Ascending aorta (tissue), 2 donors: ENCODE measurements at regions not wholly inside any gene's neighbourhood (a gene's known extent, or its start where the extent isn't known, plus 50 kb on each side); places are given as distances from the start of the nearest gene placed in this dataset.

Experiments used
- DNase-seq, 2 donors: peaks; one replicate each; pipeline ENCODE4 v3.0.0-alpha.2; 2019; ENCODE audit warnings: low spot score in 2 of 2
- H3K27ac ChIP-seq, 2 donors: fragments of 200-600 bp; sonication (generic); one replicate each; pipeline ENCODE4 v1.5.1; 2016 to 2017; ENCODE audit warnings: mild to moderate bottlenecking in 1 of 2
- H3K27me3 ChIP-seq: fragments of 200-600 bp; sonication (generic); one replicate; pipeline ENCODE4 v1.5.1; 2017
- H3K36me3 ChIP-seq, 2 donors: fragments of 200-600 bp; sonication (generic); one replicate each; pipeline ENCODE4 v1.5.1; 2016
- H3K4me1 ChIP-seq, 2 donors: fragments of 200-600 bp; sonication (generic); one replicate each; pipeline ENCODE4 v1.5.1; 2016 to 2017; ENCODE audit warnings: mild to moderate bottlenecking in 1 of 2
- H3K4me3 ChIP-seq, 2 donors: fragments of 200-600 bp; sonication (generic); one replicate each; pipeline ENCODE4 v1.5.1; 2016 to 2017; ENCODE audit warnings: mild to moderate bottlenecking in 1 of 2
- H3K9me3 ChIP-seq, 2 donors: fragments of 200-600 bp; sonication (generic); one replicate each; pipeline ENCODE4 v1.5.1; 2016
- intact Hi-C: fragments of 100-400 bp; cut with DNase I; formaldehyde crosslinking; loops from one replicate; pipeline ENCODE4 v1.15.1; 2023
- TF ChIP-seq, protein P1 (sequence below), 3 experiments: fragments of 200-600 bp in 2 of 3; fragments of 450-650 bp in 1 of 3; sonication (generic) in 2 of 3; IDR thresholded peaks; one replicate each; pipeline ENCODE4 v1.5.1; 2016 to 2019; ENCODE audit warnings: antibody characterized with exemption in 3 of 3, mild to moderate bottlenecking in 1 of 3, moderate library complexity in 1 of 3

- Histone ChIP-seq H3K4me1 (no peaks in the 10 kb centered on the region), H3K4me3 (no peak overlapping the region), H3K9me3 (no peaks in the 10 kb centered on the region), H3K36me3 (no peaks in the 10 kb centered on the region), H3K27me3 (no peaks in the 10 kb centered on the region), H3K27ac (no peak overlapping the region)
- intact Hi-C loops = no loop called here
- DNase-seq = no peak
- TF ChIP-seq, protein P1, sequence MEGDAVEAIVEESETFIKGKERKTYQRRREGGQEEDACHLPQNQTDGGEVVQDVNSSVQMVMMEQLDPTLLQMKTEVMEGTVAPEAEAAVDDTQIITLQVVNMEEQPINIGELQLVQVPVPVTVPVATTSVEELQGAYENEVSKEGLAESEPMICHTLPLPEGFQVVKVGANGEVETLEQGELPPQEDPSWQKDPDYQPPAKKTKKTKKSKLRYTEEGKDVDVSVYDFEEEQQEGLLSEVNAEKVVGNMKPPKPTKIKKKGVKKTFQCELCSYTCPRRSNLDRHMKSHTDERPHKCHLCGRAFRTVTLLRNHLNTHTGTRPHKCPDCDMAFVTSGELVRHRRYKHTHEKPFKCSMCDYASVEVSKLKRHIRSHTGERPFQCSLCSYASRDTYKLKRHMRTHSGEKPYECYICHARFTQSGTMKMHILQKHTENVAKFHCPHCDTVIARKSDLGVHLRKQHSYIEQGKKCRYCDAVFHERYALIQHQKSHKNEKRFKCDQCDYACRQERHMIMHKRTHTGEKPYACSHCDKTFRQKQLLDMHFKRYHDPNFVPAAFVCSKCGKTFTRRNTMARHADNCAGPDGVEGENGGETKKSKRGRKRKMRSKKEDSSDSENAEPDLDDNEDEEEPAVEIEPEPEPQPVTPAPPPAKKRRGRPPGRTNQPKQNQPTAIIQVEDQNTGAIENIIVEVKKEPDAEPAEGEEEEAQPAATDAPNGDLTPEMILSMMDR (IDR thresholded peaks at IDR 0.05) = no peak
Observed at GRCh38 chr6:115691433-115691832, 369.3 kb downstream of the FRK start.

- intact Hi-C loops = no loop called here
- no peak for DNase-seq
- H3K9me3 ChIP-seq = no peaks in the 10 kb centered on the region
Observed at GRCh38 chr6:115690854-115691253, 369.8 kb downstream of the FRK start.

GRCh38 chr6:115681978-115682775 is 378.5 kb downstream of the FRK start:
- Histone ChIP-seq H3K27ac (no peak overlapping the region), H3K4me3 (no peak overlapping the region), H3K9me3 (no peaks in the 10 kb centered on the region), H3K4me1 (no peaks in the 10 kb centered on the region), H3K36me3 (no peaks in the 10 kb centered on the region), H3K27me3 (no peaks in the 10 kb centered on the region)
- no peak for DNase-seq
- intact Hi-C loops = no loop called here
- TF ChIP-seq, protein P1 (IDR thresholded peaks at IDR 0.05) = no peak

More at GRCh38 chr6:115690854-115691253, 369.8 kb downstream of the FRK start:
- Histone ChIP-seq H3K27ac (no peak overlapping the region), H3K4me1 (no peaks in the 10 kb centered on the region), H3K4me3 (no peak overlapping the region), H3K36me3 (no peaks in the 10 kb centered on the region), H3K27me3 (no peaks in the 10 kb centered on the region)
- TF ChIP-seq, protein P1 (IDR thresholded peaks at IDR 0.05) = no peak

GRCh38 chr6:115680621-115681020 is 380.1 kb downstream of the FRK start:
- no peaks in the 10 kb centered on the region for H3K4me1 ChIP-seq
- no peak overlapping the region for H3K27ac ChIP-seq
- no peak for DNase-seq
- H3K4me3 ChIP-seq = no peak overlapping the region
- no peaks in the 10 kb centered on the region for H3K9me3 ChIP-seq
- intact Hi-C loops = no loop called here
- H3K27me3 ChIP-seq = no peaks in the 10 kb centered on the region
- H3K36me3 ChIP-seq = no peaks in the 10 kb centered on the region
- TF ChIP-seq, protein P1 (IDR thresholded peaks at IDR 0.05) = no peak

GRCh38 chr6:115677198-115677597 is 383.5 kb downstream of the FRK start:
- Histone ChIP-seq H3K27ac (no peak overlapping the region), H3K4me3 (no peak overlapping the region), H3K27me3 (no peaks in the 10 kb centered on the region), H3K4me1 (no peaks in the 10 kb centered on the region), H3K9me3 (no peaks in the 10 kb centered on the region), H3K36me3 (no peaks in the 10 kb centered on the region)
- intact Hi-C loops = no loop called here
- DNase-seq = no peak
- TF ChIP-seq, protein P1 (IDR thresholded peaks at IDR 0.05) = no peak
